ENCODE measurements at regions not wholly inside any gene's neighbourhood (a gene's known extent, or its start where the extent isn't known, plus 50 kb on each side); places are given as distances from the start of the nearest gene placed in this dataset.

- no peaks in the 10 kb centered on the region for H3K36me3 Mint-ChIP-seq (ENCODE audit: low read depth)
- peaks cover 26% of the 10 kb centered on the region for H3K9me3 Mint-ChIP-seq
- peaks cover 10% of the 10 kb centered on the region for H3K27me3 Mint-ChIP-seq (ENCODE audit: low read depth, poor library complexity)
- DNase-seq = peak; percentile 6
- no peak for TF ChIP-seq CTCF (IDR thresholded peaks at IDR 0.05)
- H3K4me1 Mint-ChIP-seq = peaks cover 29% of the 10 kb centered on the region
- H3K4me3 Mint-ChIP-seq = no peak overlapping the region
- no peak overlapping the region for H3K27ac Mint-ChIP-seq
These were observed 236.9 kb upstream of the KBTBD8 start for GRCh38 chr3:66761093-66761780.

GRCh38 chr3:66762916-66763693 lies 235.0 kb upstream of the KBTBD8 start:
- Mint-ChIP-seq H3K4me3 (no peak overlapping the region), H3K27me3 (ENCODE audit: low read depth, poor library complexity) (peaks cover 10% of the 10 kb centered on the region), H3K27ac (peak overlapping the region; percentile 88), H3K9me3 (peaks cover 42% of the 10 kb centered on the region), H3K36me3 (ENCODE audit: low read depth) (no peaks in the 10 kb centered on the region), H3K4me1 (peaks cover 29% of the 10 kb centered on the region)
- no peak for TF ChIP-seq CTCF (IDR thresholded peaks at IDR 0.05)
- no peak for DNase-seq

- Mint-ChIP-seq H3K27ac (no peak overlapping the region), H3K4me3 (no peak overlapping the region), H3K9me3 (no peaks in the 10 kb centered on the region), H3K4me1 (no peaks in the 10 kb centered on the region), H3K27me3 (ENCODE audit: low read depth, poor library complexity) (peaks cover 7% of the 10 kb centered on the region), H3K36me3 (ENCODE audit: low read depth) (no peaks in the 10 kb centered on the region)
- TF ChIP-seq CTCF (IDR thresholded peaks at IDR 0.05) = no peak
- DNase-seq = no peak
These were observed 220.0 kb upstream of the KBTBD8 start for GRCh38 chr3:66778107-66778506.

- Mint-ChIP-seq H3K27ac (no peak overlapping the region), H3K4me3 (no peak overlapping the region), H3K27me3 (ENCODE audit: low read depth, poor library complexity) (peaks cover 7% of the 10 kb centered on the region), H3K9me3 (no peaks in the 10 kb centered on the region), H3K36me3 (ENCODE audit: low read depth) (no peaks in the 10 kb centered on the region), H3K4me1 (no peaks in the 10 kb centered on the region)
- TF ChIP-seq CTCF (IDR thresholded peaks at IDR 0.05) = no peak
- no peak for DNase-seq
These were observed 219.3 kb upstream of the KBTBD8 start for GRCh38 chr3:66778777-66779176.

GRCh38 chr3:66785191-66785909 lies 212.8 kb upstream of the KBTBD8 start:
- no peak overlapping the region for H3K4me3 Mint-ChIP-seq
- peaks cover 3% of the 10 kb centered on the region for H3K27me3 Mint-ChIP-seq (ENCODE audit: low read depth, poor library complexity)
- no peak for TF ChIP-seq CTCF (IDR thresholded peaks at IDR 0.05)
- peaks cover 18% of the 10 kb centered on the region for H3K4me1 Mint-ChIP-seq
- H3K36me3 Mint-ChIP-seq (ENCODE audit: low read depth) = no peaks in the 10 kb centered on the region
- peaks cover 4% of the 10 kb centered on the region for H3K9me3 Mint-ChIP-seq
- no peak for DNase-seq
- no peak overlapping the region for H3K27ac Mint-ChIP-seq
